ENCODE measurements at regions not wholly inside any gene's neighbourhood (a gene's known extent, or its start where the extent isn't known, plus 50 kb on each side); places are given as distances from the start of the nearest gene placed in this dataset.

DNA sequence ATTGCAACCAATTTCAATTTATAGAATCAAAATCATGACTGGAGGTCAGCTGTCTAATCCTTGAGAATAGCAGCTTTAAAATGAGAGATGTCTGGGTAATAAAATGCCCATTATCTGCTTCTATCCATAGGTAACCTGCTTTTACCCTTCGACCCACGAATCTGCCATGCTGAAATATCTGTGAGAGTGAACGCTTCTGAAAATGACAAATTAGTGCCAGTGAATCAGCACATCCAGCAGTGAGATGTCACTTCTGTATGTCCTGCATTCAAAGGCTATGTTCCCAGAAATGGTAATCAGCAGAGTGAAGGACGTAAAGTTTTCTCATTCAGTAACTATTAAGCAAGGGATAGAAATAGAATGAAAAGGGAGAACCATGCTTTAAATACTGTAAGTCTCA, 532.4 kb upstream of the ITGA1 start:
- no peaks in the 10 kb centered on the region for H3K4me1 ChIP-seq (ENCODE audit: control insufficient read depth in 1 of 2, insufficient read depth in 1 of 2, low read depth in 1 of 2, low read length in 1 of 2)
- H3K9me3 ChIP-seq: no peaks in the 10 kb centered on the region
- no peaks in the 10 kb centered on the region for H3K27me3 ChIP-seq
- no peak overlapping the region for H3K27ac ChIP-seq
- TF ChIP-seq, protein P1, sequence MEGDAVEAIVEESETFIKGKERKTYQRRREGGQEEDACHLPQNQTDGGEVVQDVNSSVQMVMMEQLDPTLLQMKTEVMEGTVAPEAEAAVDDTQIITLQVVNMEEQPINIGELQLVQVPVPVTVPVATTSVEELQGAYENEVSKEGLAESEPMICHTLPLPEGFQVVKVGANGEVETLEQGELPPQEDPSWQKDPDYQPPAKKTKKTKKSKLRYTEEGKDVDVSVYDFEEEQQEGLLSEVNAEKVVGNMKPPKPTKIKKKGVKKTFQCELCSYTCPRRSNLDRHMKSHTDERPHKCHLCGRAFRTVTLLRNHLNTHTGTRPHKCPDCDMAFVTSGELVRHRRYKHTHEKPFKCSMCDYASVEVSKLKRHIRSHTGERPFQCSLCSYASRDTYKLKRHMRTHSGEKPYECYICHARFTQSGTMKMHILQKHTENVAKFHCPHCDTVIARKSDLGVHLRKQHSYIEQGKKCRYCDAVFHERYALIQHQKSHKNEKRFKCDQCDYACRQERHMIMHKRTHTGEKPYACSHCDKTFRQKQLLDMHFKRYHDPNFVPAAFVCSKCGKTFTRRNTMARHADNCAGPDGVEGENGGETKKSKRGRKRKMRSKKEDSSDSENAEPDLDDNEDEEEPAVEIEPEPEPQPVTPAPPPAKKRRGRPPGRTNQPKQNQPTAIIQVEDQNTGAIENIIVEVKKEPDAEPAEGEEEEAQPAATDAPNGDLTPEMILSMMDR (IDR thresholded peaks at IDR 0.05): no peak
- no peak overlapping the region for H3K4me3 ChIP-seq (ENCODE audit: low read depth in 1 of 2, low read length in 1 of 2)
- no peaks in the 10 kb centered on the region for H3K36me3 ChIP-seq

DNA sequence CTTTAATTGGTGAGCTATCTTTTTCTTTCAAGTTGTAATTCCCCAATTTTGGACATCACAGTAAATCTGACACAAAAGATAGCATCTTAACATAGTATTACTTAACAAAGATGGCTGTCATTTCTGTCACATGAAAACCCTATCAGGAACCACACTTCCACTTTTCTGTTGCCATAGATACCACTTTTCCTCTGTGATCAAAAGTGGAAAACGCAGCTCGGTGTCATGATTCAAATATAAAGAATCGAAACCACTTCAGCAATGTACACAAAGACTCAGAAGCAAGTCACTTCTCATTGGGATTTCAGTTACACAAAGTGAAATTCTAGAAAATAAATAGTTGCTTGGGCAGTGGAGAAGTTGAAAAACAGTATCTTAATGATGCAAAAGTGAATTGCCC, 524.9 kb upstream of the ITGA1 start:
- Histone ChIP-seq H3K27ac (no peak overlapping the region), H3K4me1 (ENCODE audit: control insufficient read depth in 1 of 2, insufficient read depth in 1 of 2, low read depth in 1 of 2, low read length in 1 of 2) (no peaks in the 10 kb centered on the region), H3K9me3 (no peaks in the 10 kb centered on the region), H3K27me3 (no peaks in the 10 kb centered on the region), H3K36me3 (no peaks in the 10 kb centered on the region), H3K4me3 (ENCODE audit: low read depth in 1 of 2, low read length in 1 of 2) (no peak overlapping the region)
- TF ChIP-seq, protein P1 (IDR thresholded peaks at IDR 0.05): no peak

GRCh38 chr5:52269401-52269800, 518.3 kb upstream of the ITGA1 start:
- Histone ChIP-seq H3K9me3 (no peaks in the 10 kb centered on the region), H3K27ac (no peak overlapping the region), H3K36me3 (no peaks in the 10 kb centered on the region), H3K4me1 (ENCODE audit: control insufficient read depth in 1 of 2, insufficient read depth in 1 of 2, low read depth in 1 of 2, low read length in 1 of 2) (no peaks in the 10 kb centered on the region), H3K27me3 (no peaks in the 10 kb centered on the region), H3K4me3 (ENCODE audit: low read depth in 1 of 2, low read length in 1 of 2) (no peak overlapping the region)
- TF ChIP-seq, protein P1 (IDR thresholded peaks at IDR 0.05): no peak

- no peak overlapping the region for H3K4me3 ChIP-seq (ENCODE audit: low read depth in 1 of 2, low read length in 1 of 2)
These were observed 517.9 kb upstream of the ITGA1 start for GRCh38 chr5:52269859-52270258.

GRCh38 chr5:52275639-52276038, 512.1 kb upstream of the ITGA1 start:
- Histone ChIP-seq H3K27me3 (no peaks in the 10 kb centered on the region), H3K4me3 (ENCODE audit: low read depth in 1 of 2, low read length in 1 of 2) (no peak overlapping the region), H3K9me3 (no peaks in the 10 kb centered on the region), H3K36me3 (no peaks in the 10 kb centered on the region), H3K27ac (no peak overlapping the region), H3K4me1 (ENCODE audit: control insufficient read depth in 1 of 2, insufficient read depth in 1 of 2, low read depth in 1 of 2, low read length in 1 of 2) (no peaks in the 10 kb centered on the region)
- TF ChIP-seq, protein P1 (IDR thresholded peaks at IDR 0.05): no peak

More at GRCh38 chr5:52269859-52270258, 517.9 kb upstream of the ITGA1 start:
- Histone ChIP-seq H3K4me1 (ENCODE audit: control insufficient read depth in 1 of 2, insufficient read depth in 1 of 2, low read depth in 1 of 2, low read length in 1 of 2) (no peaks in the 10 kb centered on the region), H3K27ac (no peak overlapping the region), H3K36me3 (no peaks in the 10 kb centered on the region), H3K27me3 (no peaks in the 10 kb centered on the region), H3K9me3 (no peaks in the 10 kb centered on the region)
- TF ChIP-seq, protein P1 (IDR thresholded peaks at IDR 0.05): no peak

GRCh38 chr5:52277101-52277500, 510.6 kb upstream of the ITGA1 start:
- H3K36me3 ChIP-seq: no peaks in the 10 kb centered on the region
- H3K4me3 ChIP-seq (ENCODE audit: low read depth in 1 of 2, low read length in 1 of 2): no peak overlapping the region
- no peak overlapping the region for H3K27ac ChIP-seq
- TF ChIP-seq, protein P1 (IDR thresholded peaks at IDR 0.05): no peak
- H3K9me3 ChIP-seq: no peaks in the 10 kb centered on the region
- H3K27me3 ChIP-seq: no peaks in the 10 kb centered on the region
- H3K4me1 ChIP-seq (ENCODE audit: control insufficient read depth in 1 of 2, insufficient read depth in 1 of 2, low read depth in 1 of 2, low read length in 1 of 2): no peaks in the 10 kb centered on the region
